ENCODE measurements at regions not wholly inside any gene's neighbourhood (a gene's known extent, or its start where the extent isn't known, plus 50 kb on each side); places are given as distances from the start of the nearest gene placed in this dataset.

- no peak for DNase-seq (ENCODE audit: low spot score)
- TF ChIP-seq CTCF (IDR thresholded peaks at IDR 0.05; ENCODE audit: extremely low read depth, missing control alignments): no peak
These were observed 345.6 kb downstream of the PLK2 start for GRCh38 chr5:58114324-58114723.

GRCh38 chr5:58113172-58113571, 346.7 kb downstream of the PLK2 start:
- no peak for DNase-seq (ENCODE audit: low spot score)
- TF ChIP-seq CTCF (IDR thresholded peaks at IDR 0.05; ENCODE audit: extremely low read depth, missing control alignments): no peak

- no peak for TF ChIP-seq CTCF (IDR thresholded peaks at IDR 0.05; ENCODE audit: extremely low read depth, missing control alignments)
These were observed 351.4 kb downstream of the PLK2 start for GRCh38 chr5:58108511-58108910.

GRCh38 chr5:58107704-58108103, 352.2 kb downstream of the PLK2 start:
- DNase-seq (ENCODE audit: low spot score): no peak

More at GRCh38 chr5:58108511-58108910, 351.4 kb downstream of the PLK2 start:
- no peak for DNase-seq (ENCODE audit: low spot score)

GRCh38 chr5:58106754-58107410, 353.0 kb downstream of the PLK2 start:
- no peak for DNase-seq (ENCODE audit: low spot score)
- no peak for TF ChIP-seq CTCF (IDR thresholded peaks at IDR 0.05; ENCODE audit: extremely low read depth, missing control alignments)

More at GRCh38 chr5:58107704-58108103, 352.2 kb downstream of the PLK2 start:
- no peak for TF ChIP-seq CTCF (IDR thresholded peaks at IDR 0.05; ENCODE audit: extremely low read depth, missing control alignments)

- no peak for TF ChIP-seq CTCF (IDR thresholded peaks at IDR 0.05; ENCODE audit: extremely low read depth, missing control alignments)
- DNase-seq (ENCODE audit: low spot score): no peak
These were observed 354.1 kb downstream of the PLK2 start for GRCh38 chr5:58105836-58106235.

- no peak for TF ChIP-seq CTCF (IDR thresholded peaks at IDR 0.05; ENCODE audit: extremely low read depth, missing control alignments)
- no peak for DNase-seq (ENCODE audit: low spot score)
These were observed 360.6 kb downstream of the PLK2 start for GRCh38 chr5:58099257-58099656.

Measured in GM20000 (cell line).